ENCODE measurements at regions not wholly inside any gene's neighbourhood (a gene's known extent, or its start where the extent isn't known, plus 50 kb on each side); places are given as distances from the start of the nearest gene placed in this dataset.

GRCh38 chr10:36759141-36759805, 366.1 kb upstream of the ANKRD30A start:
- Mint-ChIP-seq H3K4me3 (ENCODE audit: unreplicated experiment) (no peak overlapping the region), H3K27me3 (ENCODE audit: unreplicated experiment) (no peaks in the 10 kb centered on the region), H3K36me3 (ENCODE audit: low read depth, unreplicated experiment) (no peaks in the 10 kb centered on the region), H3K27ac (ENCODE audit: unreplicated experiment) (no peak overlapping the region), H3K4me1 (ENCODE audit: unreplicated experiment) (no peaks in the 10 kb centered on the region), H3K9me3 (ENCODE audit: unreplicated experiment) (no peaks in the 10 kb centered on the region)
- DNase-seq (ENCODE audit: low spot score) = no peak
- TF ChIP-seq, protein P1, sequence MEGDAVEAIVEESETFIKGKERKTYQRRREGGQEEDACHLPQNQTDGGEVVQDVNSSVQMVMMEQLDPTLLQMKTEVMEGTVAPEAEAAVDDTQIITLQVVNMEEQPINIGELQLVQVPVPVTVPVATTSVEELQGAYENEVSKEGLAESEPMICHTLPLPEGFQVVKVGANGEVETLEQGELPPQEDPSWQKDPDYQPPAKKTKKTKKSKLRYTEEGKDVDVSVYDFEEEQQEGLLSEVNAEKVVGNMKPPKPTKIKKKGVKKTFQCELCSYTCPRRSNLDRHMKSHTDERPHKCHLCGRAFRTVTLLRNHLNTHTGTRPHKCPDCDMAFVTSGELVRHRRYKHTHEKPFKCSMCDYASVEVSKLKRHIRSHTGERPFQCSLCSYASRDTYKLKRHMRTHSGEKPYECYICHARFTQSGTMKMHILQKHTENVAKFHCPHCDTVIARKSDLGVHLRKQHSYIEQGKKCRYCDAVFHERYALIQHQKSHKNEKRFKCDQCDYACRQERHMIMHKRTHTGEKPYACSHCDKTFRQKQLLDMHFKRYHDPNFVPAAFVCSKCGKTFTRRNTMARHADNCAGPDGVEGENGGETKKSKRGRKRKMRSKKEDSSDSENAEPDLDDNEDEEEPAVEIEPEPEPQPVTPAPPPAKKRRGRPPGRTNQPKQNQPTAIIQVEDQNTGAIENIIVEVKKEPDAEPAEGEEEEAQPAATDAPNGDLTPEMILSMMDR (IDR thresholded peaks at IDR 0.05; ENCODE audit: unreplicated experiment) = no peak

GRCh38 chr10:36748128-36748871, 377.1 kb upstream of the ANKRD30A start:
- no peaks in the 10 kb centered on the region for H3K4me1 Mint-ChIP-seq (ENCODE audit: unreplicated experiment)
- H3K27me3 Mint-ChIP-seq (ENCODE audit: unreplicated experiment) = no peaks in the 10 kb centered on the region
- TF ChIP-seq, protein P1 (IDR thresholded peaks at IDR 0.05; ENCODE audit: unreplicated experiment) = no peak
- no peaks in the 10 kb centered on the region for H3K9me3 Mint-ChIP-seq (ENCODE audit: unreplicated experiment)
- DNase-seq (ENCODE audit: low spot score) = no peak
- no peaks in the 10 kb centered on the region for H3K36me3 Mint-ChIP-seq (ENCODE audit: low read depth, unreplicated experiment)
- H3K4me3 Mint-ChIP-seq (ENCODE audit: unreplicated experiment) = no peak overlapping the region
- H3K27ac Mint-ChIP-seq (ENCODE audit: unreplicated experiment) = no peak overlapping the region

GRCh38 chr10:36739884-36740445, 385.4 kb upstream of the ANKRD30A start:
- no peak for DNase-seq (ENCODE audit: low spot score)
- TF ChIP-seq, protein P1 (IDR thresholded peaks at IDR 0.05; ENCODE audit: unreplicated experiment) = no peak
- no peaks in the 10 kb centered on the region for H3K27me3 Mint-ChIP-seq (ENCODE audit: unreplicated experiment)
- no peak overlapping the region for H3K4me3 Mint-ChIP-seq (ENCODE audit: unreplicated experiment)
- no peaks in the 10 kb centered on the region for H3K36me3 Mint-ChIP-seq (ENCODE audit: low read depth, unreplicated experiment)
- no peaks in the 10 kb centered on the region for H3K4me1 Mint-ChIP-seq (ENCODE audit: unreplicated experiment)
- H3K9me3 Mint-ChIP-seq (ENCODE audit: unreplicated experiment) = no peaks in the 10 kb centered on the region
- no peak overlapping the region for H3K27ac Mint-ChIP-seq (ENCODE audit: unreplicated experiment)

DNA sequence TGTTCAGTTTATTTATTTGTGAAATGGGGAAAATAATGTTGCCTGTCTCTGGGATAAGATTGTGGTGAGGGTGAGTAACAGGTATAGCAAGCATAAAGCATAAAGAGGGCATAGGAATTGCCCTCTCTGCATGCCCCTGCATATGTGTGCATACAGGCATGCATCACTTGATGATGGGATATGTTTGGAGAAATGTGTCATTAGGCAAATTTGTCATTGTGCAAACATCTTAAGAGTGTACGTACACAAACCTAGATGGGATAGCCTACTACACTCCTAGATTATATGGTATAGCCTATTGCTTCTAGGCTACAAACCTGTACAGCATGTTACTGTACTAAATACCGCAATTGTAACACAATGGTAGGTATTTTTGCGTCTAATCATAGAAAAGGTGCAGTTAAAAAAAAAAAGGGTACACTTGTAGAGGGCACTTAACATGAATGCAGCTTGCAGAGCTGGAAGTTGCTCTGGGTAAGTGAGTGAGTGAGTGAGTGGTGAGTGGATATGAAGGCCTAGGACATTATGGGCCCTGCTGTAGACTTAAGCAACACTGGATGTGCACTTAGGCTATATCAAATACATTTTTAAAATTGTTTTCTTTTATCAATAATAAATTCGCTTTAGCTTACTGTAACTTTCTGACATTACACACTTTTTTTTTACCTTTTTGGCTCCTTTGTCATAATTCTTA, 386.5 kb upstream of the ANKRD30A start:
- Mint-ChIP-seq H3K9me3 (ENCODE audit: unreplicated experiment) (no peaks in the 10 kb centered on the region), H3K27me3 (ENCODE audit: unreplicated experiment) (no peaks in the 10 kb centered on the region), H3K27ac (ENCODE audit: unreplicated experiment) (no peak overlapping the region), H3K4me1 (ENCODE audit: unreplicated experiment) (no peaks in the 10 kb centered on the region), H3K36me3 (ENCODE audit: low read depth, unreplicated experiment) (no peaks in the 10 kb centered on the region), H3K4me3 (ENCODE audit: unreplicated experiment) (no peak overlapping the region)
- TF ChIP-seq, protein P1 (IDR thresholded peaks at IDR 0.05; ENCODE audit: unreplicated experiment) = no peak
- no peak for DNase-seq (ENCODE audit: low spot score)

All from endothelial cell (in vitro differentiated cells).